H1 (cell line): ENCODE measurements at regions not wholly inside any gene's neighbourhood (a gene's known extent, or its start where the extent isn't known, plus 50 kb on each side); places are given as distances from the start of the nearest gene placed in this dataset.

ENCODE experiments used
- CTCF ChIA-PET: fragments of 300-600 bp; sonication (Branson Sonifier 250); formaldehyde crosslinking; loops from one replicate; lab custom pipeline; 2021; ENCODE audit not compliant: partially characterized antibody; lab: Charles Lee
- POLR2A ChIA-PET: fragments of 300-600 bp; sonication (Branson Sonifier 250); formaldehyde crosslinking; loops from one replicate; lab custom pipeline; 2021; ENCODE audit warnings: inconsistent platforms; ENCODE audit not compliant: partially characterized antibody; lab: Charles Lee
- DNase-seq, 2 experiments: peaks; one replicate each; pipeline versions ENCODE4 v3.0.0 to v3.0.0-alpha.2; 2010 to 2022; ENCODE audit warnings: low spot score in 2 of 2, low read depth in 1 of 2, mixed read lengths in 1 of 2
- FAIRE-seq: peaks from 2 replicates; lab custom pipeline; 2011; peaks lifted over from hg19 to GRCh38; lab: Jason Lieb, UNC
- H2AFZ ChIP-seq: 2 replicates; pipeline ENCODE4 v1.8.1; 2012; ENCODE audit warnings: low read length, inconsistent platforms
- H2AK5ac ChIP-seq: 2 replicates; pipeline ENCODE4 v1.6.1; 2013; ENCODE audit warnings: low read depth, low read length
- H2BK120ac ChIP-seq: replicated peaks from 2 replicates; pipeline ENCODE3; 2013; ENCODE audit warnings: low read depth, low read length, inconsistent platforms
- H2BK12ac ChIP-seq: 2 replicates; pipeline ENCODE4 v1.6.1; 2013; ENCODE audit warnings: low read depth, low read length
- H2BK15ac ChIP-seq: 2 replicates; pipeline ENCODE4 v1.6.1; 2013; ENCODE audit warnings: low read length
- H2BK20ac ChIP-seq: 2 replicates; pipeline ENCODE4 v1.6.1; 2013; ENCODE audit warnings: low read length
- H2BK5ac ChIP-seq: 2 replicates; pipeline ENCODE4 v1.6.1; 2013; ENCODE audit warnings: low read depth, low read length
- H3K14ac ChIP-seq: 2 replicates; pipeline ENCODE4 v1.6.1; 2013; ENCODE audit warnings: inconsistent platforms; ENCODE audit not compliant: insufficient read length
- H3K18ac ChIP-seq: 2 replicates; pipeline ENCODE4 v1.6.1; 2013; ENCODE audit warnings: low read length; ENCODE audit errors: extremely low read depth
- H3K23ac ChIP-seq: 2 replicates; pipeline ENCODE4 v1.6.1; 2013; ENCODE audit warnings: inconsistent platforms; ENCODE audit not compliant: insufficient read length
- H3K23me2 ChIP-seq: 2 replicates; pipeline ENCODE4 v1.6.1; 2013; ENCODE audit warnings: low read depth, low read length
- H3K27ac ChIP-seq: 2 replicates; pipeline ENCODE4 v1.6.1; 2011; ENCODE audit warnings: low read depth, low read length, inconsistent platforms
- H3K27me3 ChIP-seq, 4 experiments: replicated peaks in 1 of 4; 1 replicate in 1 of 4; 2 replicates in 3 of 4; pipeline versions ENCODE4 v1.6.1 to v1.8.1; 2011 to 2013; ENCODE audit warnings: low read length in 3 of 4, mild to moderate bottlenecking in 3 of 4, inconsistent platforms in 2 of 4, mixed read lengths in 2 of 4, moderate library complexity in 1 of 4; ENCODE audit not compliant: control insufficient read depth in 3 of 4, insufficient read depth in 3 of 4; ENCODE audit errors: extremely low read depth in 1 of 4
- H3K36me3 ChIP-seq, 4 experiments: 2 replicates each; pipeline versions ENCODE4 v1.6.1 to v1.8.1; 2011 to 2013; ENCODE audit warnings: mild to moderate bottlenecking in 4 of 4, low read length in 3 of 4, moderate library complexity in 2 of 4, control low read depth in 1 of 4, inconsistent platforms in 1 of 4; ENCODE audit not compliant: insufficient read depth in 4 of 4, control insufficient read depth in 2 of 4
- H3K4ac ChIP-seq: replicated peaks from 2 replicates; pipeline ENCODE3; 2013; ENCODE audit warnings: low read length, low read depth, mixed read lengths, inconsistent platforms; ENCODE audit not compliant: insufficient read length
- H3K4me1 ChIP-seq, 4 experiments: replicated peaks in 1 of 4; 1 replicate in 1 of 4; 2 replicates in 3 of 4; pipeline versions ENCODE4 v1.6.1 to v1.8.1; 2011 to 2013; ENCODE audit warnings: low read length in 3 of 4, inconsistent platforms in 2 of 4, mixed read lengths in 1 of 4; ENCODE audit not compliant: insufficient read depth in 4 of 4, control insufficient read depth in 3 of 4
- H3K4me2 ChIP-seq, 2 experiments: 2 replicates each; pipeline versions ENCODE4 v1.6.1 to v1.8.1; 2011 to 2013; ENCODE audit warnings: low read depth in 2 of 2, low read length in 2 of 2, control low read depth in 1 of 2, inconsistent platforms in 1 of 2, mild to moderate bottlenecking in 1 of 2; ENCODE audit not compliant: insufficient read depth in 1 of 2
- H3K4me3 ChIP-seq, 4 experiments: fragments of 200-600, 300-600 bp in 1 of 4; sonication (generic), shearing (Covaris generic), sonication (Bioruptor Twin) in 1 of 4; 2 replicates each; pipeline versions ENCODE4 v1.5.1 to v1.8.1; 2011 to 2016; ENCODE audit warnings: low read length in 4 of 4, low read depth in 3 of 4, control low read depth in 2 of 4, inconsistent platforms in 2 of 4, mild to moderate bottlenecking in 2 of 4, mixed read lengths in 1 of 4, moderate library complexity in 1 of 4; ENCODE audit not compliant: insufficient read depth in 2 of 4; ENCODE audit errors: extremely low read depth in 1 of 4
- H3K56ac ChIP-seq: replicated peaks from 2 replicates; pipeline ENCODE3; 2013; ENCODE audit warnings: low read depth, mild to moderate bottlenecking, mixed read lengths, low read length, inconsistent platforms; ENCODE audit not compliant: insufficient read length
- H3K79me1 ChIP-seq: 2 replicates; pipeline ENCODE4 v1.6.1; 2013; ENCODE audit warnings: low read depth, low read length, control low read depth
- H3K79me2 ChIP-seq, 2 experiments: 2 replicates each; pipeline versions ENCODE4 v1.6.1 to v1.8.1; 2012 to 2013; ENCODE audit warnings: low read length in 2 of 2, mild to moderate bottlenecking in 2 of 2, inconsistent platforms in 1 of 2; ENCODE audit not compliant: insufficient read depth in 2 of 2, control insufficient read depth in 1 of 2
- H3K9ac ChIP-seq, 4 experiments: replicated peaks in 1 of 4; 1 replicate in 1 of 4; 2 replicates in 3 of 4; pipeline versions ENCODE4 v1.6.1 to v1.8.1; 2011 to 2013; ENCODE audit warnings: low read depth in 3 of 4, low read length in 3 of 4, control low read depth in 2 of 4, mild to moderate bottlenecking in 2 of 4, moderate library complexity in 2 of 4, inconsistent platforms in 1 of 4; ENCODE audit errors: extremely low read depth in 1 of 4
- H3K9me3 ChIP-seq, 2 experiments: 2 replicates each; pipeline versions ENCODE4 v1.6.1 to v1.8.1; 2012 to 2013; ENCODE audit warnings: mild to moderate bottlenecking in 2 of 2, moderate library complexity in 2 of 2, control low read depth in 1 of 2, inconsistent platforms in 1 of 2, low read depth in 1 of 2, low read length in 1 of 2, mixed read lengths in 1 of 2; ENCODE audit not compliant: insufficient read depth in 2 of 2
- H4K20me1 ChIP-seq, 2 experiments: replicated peaks in 1 of 2; 2 replicates each; pipeline versions ENCODE3 to v1.8.1; 2011 to 2013; ENCODE audit warnings: inconsistent platforms in 2 of 2, low read length in 2 of 2, mild to moderate bottlenecking in 1 of 2; ENCODE audit not compliant: insufficient read depth in 2 of 2, control insufficient read depth in 1 of 2
- H4K5ac ChIP-seq: 2 replicates; pipeline ENCODE4 v1.6.1; 2013; ENCODE audit warnings: low read length, low read depth, mixed read lengths, inconsistent platforms; ENCODE audit not compliant: insufficient read length
- H4K8ac ChIP-seq: 2 replicates; pipeline ENCODE4 v1.8.0; 2013; ENCODE audit warnings: mild to moderate bottlenecking, moderate library complexity, low read length, inconsistent platforms; ENCODE audit not compliant: insufficient read depth; ENCODE audit errors: extremely low read depth
- H4K91ac ChIP-seq: replicated peaks from 2 replicates; pipeline ENCODE3; 2013; ENCODE audit warnings: low read length, mixed read lengths, inconsistent platforms; ENCODE audit not compliant: insufficient read length
- ASH2L ChIP-seq: fragments of 200-600, 300-600 bp; sonication (generic); IDR thresholded peaks from one replicate; pipeline ENCODE4 v1.7.1; 2017; ENCODE audit warnings: low read length
- CHD2 ChIP-seq: IDR thresholded peaks from 2 replicates; pipeline ENCODE4 v1.6.1; 2012; ENCODE audit warnings: low read length, improper control_type of control experiment
- CTBP2 ChIP-seq: IDR thresholded peaks from 2 replicates; pipeline ENCODE4 v1.7.0; 2011; ENCODE audit warnings: borderline replicate concordance, mild to moderate bottlenecking, moderate library complexity, mixed read lengths, low read length; ENCODE audit not compliant: insufficient read depth, insufficient read length
- KDM1A ChIP-seq: fragments of 200-600, 300-600 bp; sonication (generic); IDR thresholded peaks from 2 replicates; pipeline ENCODE4 v1.7.1; 2016; ENCODE audit warnings: mild to moderate bottlenecking, low read length, borderline replicate concordance
- SP2 ChIP-seq: IDR thresholded peaks from 2 replicates; pipeline ENCODE4 v1.6.1; 2012; ENCODE audit warnings: mild to moderate bottlenecking, low read length, inconsistent platforms
- WGBS, 2 experiments: shearing (Covaris generic) in 1 of 2; methylation state at CpG; one replicate each; pipeline versions ENCODE4 v1.1.6 to v1.1.7; 2013 to 2015; ENCODE audit warnings: low lambda C conversion rate in 2 of 2, mixed read lengths in 2 of 2, inconsistent platforms in 1 of 2, low coverage in 1 of 2, missing lambda C conversion rate in 1 of 2; ENCODE audit not compliant: insufficient replicate concordance in 2 of 2, insufficient coverage in 1 of 2, insufficient read length in 1 of 2; ENCODE audit errors: extremely low coverage in 1 of 2, missing lambda C conversion rate in 1 of 2; 5-methylcytosine and 5-hydroxymethylcytosine counted together

DNA sequence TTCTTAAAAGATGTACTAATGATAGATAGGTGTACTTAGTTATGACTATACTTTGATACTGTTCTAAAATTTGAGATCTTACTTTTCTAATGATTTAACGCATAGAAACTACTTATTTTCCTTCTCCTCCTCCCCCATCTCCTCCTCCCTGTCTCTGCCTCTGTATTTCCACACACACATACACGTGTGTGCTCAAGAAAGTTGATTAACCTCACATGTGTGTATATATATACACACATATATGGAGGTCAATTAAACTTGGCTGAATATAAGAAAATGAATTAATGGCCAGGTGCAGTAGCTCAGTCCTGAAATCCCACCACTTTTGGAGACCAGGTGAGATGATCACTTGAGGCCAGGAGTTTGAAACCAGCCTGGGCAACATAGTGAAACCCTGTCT is 362.7 kb upstream of the SYT1 start:
- Histone ChIP-seq H4K8ac (no peak overlapping the region), H3K18ac (no peak overlapping the region), H3K9me3 (peaks cover 3 to 6% of the 10 kb centered on the region in 2 experiments; a peak in 1 of 4 replicates), H2AK5ac (no peak overlapping the region), H3K79me1 (no peaks in the 10 kb centered on the region), H2BK5ac (no peak overlapping the region), H3K27me3 (peaks cover 0 to 1% (median 0%) of the 10 kb centered on the region in 4 experiments; a peak in 1 of 7 replicates), H3K4me3 (no peak overlapping the region), H2BK120ac (no peak overlapping the region), H4K20me1 (no peaks in the 10 kb centered on the region), H3K9ac (no peak overlapping the region), H3K23me2 (no peaks in the 10 kb centered on the region), H3K14ac (no peak overlapping the region), H2BK12ac (no peak overlapping the region), H3K79me2 (no peaks in the 10 kb centered on the region), H3K56ac (no peak overlapping the region), H4K5ac (no peak overlapping the region), H2BK15ac (no peak overlapping the region), H3K4me2 (no peak overlapping the region), H3K4me1 (no peaks in the 10 kb centered on the region), H4K91ac (no peak overlapping the region), H3K36me3 (no peaks in the 10 kb centered on the region), H3K27ac (no peak overlapping the region), H3K4ac (no peak overlapping the region), H2AFZ (no peak overlapping the region), H2BK20ac (no peak overlapping the region), H3K23ac (no peak overlapping the region)
- FAIRE-seq = no peak
- ChIA-PET POLR2A (interaction anchor here (0.7 kb wide), 1 partner anchor 1429 kb away, joined by 3 read pairs; no protein-coding TSS in a partner anchor), CTCF (interaction anchor here (1.2 kb wide), 1 partner anchor 31 kb away, joined by 8 read pairs; no protein-coding TSS in a partner anchor)
- TF ChIP-seq ASH2L = no peak
- TF ChIP-seq KDM1A = no peak
- TF ChIP-seq SP2 = no peak
- TF ChIP-seq CTBP2 = no peak
- TF ChIP-seq CHD2 = no peak
- no peak for DNase-seq
- WGBS, 2 experiments = 84% methylated on average over 2 of the region's 2 CpGs; no CpG with 5 or more reads in 1 of the 2 experiments
